ENCODE measurements at regions not wholly inside any gene's neighbourhood (a gene's known extent, or its start where the extent isn't known, plus 50 kb on each side); places are given as distances from the start of the nearest gene placed in this dataset.
"Not testable (repeated sequence)": the region's sequence is repeated elsewhere in the genome, so short reads cannot be mapped to it uniquely, and the experiment has no call there.

DNA sequence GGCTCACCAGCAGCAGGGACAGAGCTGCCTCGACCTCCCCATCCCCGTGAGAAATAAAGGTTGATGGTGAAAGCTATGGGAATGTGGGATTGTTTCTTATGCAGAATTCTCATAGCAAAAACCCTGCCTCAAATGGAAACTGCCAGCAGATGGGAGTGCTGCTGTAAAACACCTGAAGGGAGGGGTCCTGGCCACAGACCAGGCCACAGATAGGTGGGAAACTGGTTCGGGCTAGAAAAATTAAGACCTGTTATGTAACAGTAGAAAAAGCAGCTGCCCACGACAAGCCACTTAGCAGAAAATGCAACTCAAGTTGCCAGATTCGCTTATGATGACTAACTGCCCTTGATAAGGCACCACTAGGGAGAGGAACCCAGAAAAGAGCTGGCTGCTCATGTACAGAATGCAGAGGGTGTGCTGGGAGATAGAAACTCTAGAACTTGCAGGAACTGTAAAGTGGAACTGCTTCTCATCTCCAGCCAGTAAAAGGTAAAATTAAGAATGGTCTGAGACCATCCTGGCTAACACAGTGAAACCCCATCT, 114.5 kb upstream of the SALL3 start:
- DNase-seq (ENCODE audit: low spot score in 2 of 2): no peak

DNA sequence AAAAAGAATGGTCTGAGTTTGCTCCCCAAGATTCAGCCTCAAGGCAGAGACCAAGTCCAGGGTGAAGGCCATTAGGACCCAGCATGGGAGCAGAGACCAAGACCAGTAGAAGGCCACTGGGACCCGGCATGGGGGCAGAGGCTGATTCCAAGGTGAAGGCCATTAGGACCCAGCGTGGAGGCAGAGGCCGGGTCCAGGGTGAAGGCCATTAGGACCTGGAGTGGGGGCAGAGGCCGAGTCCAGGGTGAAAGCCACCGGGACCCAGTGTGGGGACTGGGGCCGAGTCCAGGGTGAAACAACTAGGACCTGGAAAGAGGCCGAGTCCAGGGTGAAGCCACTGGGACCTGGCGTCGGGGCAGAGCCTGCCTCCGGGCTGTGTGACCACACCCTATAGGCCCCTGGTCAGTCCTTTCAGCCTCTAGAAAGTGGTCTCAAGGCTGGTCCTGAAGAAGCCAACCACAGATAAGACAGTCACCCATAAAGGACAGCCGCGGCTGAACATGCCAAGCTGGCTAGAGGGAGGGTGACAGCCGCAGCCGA, 113.8 kb upstream of the SALL3 start:
- in situ Hi-C loops (cut with MboI; ENCODE audit: low sequenced_read_pairs): no loop called here
- Histone ChIP-seq H3K27me3 (ENCODE audit: low read depth) (no peaks in the 10 kb centered on the region), H3K4me3 (no peak overlapping the region), H3K4me1 (no peaks in the 10 kb centered on the region), H3K9me3 (no peaks in the 10 kb centered on the region), H3K36me3 (replicated peaks) (no peaks in the 10 kb centered on the region)
- DNase-seq (ENCODE audit: low spot score in 2 of 2): no peak

More for the DNA sequence above, 114.5 kb upstream of the SALL3 start:
- in situ Hi-C loops (cut with MboI; ENCODE audit: low sequenced_read_pairs): no loop called here
- H3K36me3 ChIP-seq (replicated peaks): no peaks in the 10 kb centered on the region
- H3K9me3 ChIP-seq: no peaks in the 10 kb centered on the region
- H3K4me1 ChIP-seq: no peaks in the 10 kb centered on the region
- no peak overlapping the region for H3K4me3 ChIP-seq
- no peaks in the 10 kb centered on the region for H3K27me3 ChIP-seq (ENCODE audit: low read depth)

DNA sequence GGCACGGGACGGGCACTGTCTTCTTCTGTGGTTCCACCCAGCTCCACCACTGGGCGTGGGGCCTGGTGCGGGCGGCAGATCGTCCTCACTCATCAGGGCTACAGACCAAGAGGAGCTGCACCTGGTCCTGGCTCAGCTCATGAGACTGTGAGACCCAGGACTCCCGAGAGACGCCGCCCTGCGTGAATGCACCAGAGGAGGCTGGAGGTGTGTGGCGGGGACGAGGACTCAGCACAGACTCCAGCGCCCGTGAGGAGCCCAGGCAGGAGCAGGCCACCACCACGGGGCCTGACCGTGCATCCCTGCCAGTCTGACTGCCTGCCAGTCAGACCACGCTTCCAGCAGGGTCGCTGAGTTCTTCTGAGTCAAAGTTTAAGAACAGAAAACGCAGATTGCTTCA, 112.5 kb upstream of the SALL3 start:
- H3K36me3 ChIP-seq (replicated peaks): no peaks in the 10 kb centered on the region
- H3K27me3 ChIP-seq (ENCODE audit: low read depth): no peaks in the 10 kb centered on the region
- no peaks in the 10 kb centered on the region for H3K4me1 ChIP-seq
- H3K9me3 ChIP-seq: no peaks in the 10 kb centered on the region
- DNase-seq (ENCODE audit: low spot score in 2 of 2): no peak
- in situ Hi-C loops (cut with MboI; ENCODE audit: low sequenced_read_pairs): no loop called here
- H3K4me3 ChIP-seq: no peak overlapping the region

DNA sequence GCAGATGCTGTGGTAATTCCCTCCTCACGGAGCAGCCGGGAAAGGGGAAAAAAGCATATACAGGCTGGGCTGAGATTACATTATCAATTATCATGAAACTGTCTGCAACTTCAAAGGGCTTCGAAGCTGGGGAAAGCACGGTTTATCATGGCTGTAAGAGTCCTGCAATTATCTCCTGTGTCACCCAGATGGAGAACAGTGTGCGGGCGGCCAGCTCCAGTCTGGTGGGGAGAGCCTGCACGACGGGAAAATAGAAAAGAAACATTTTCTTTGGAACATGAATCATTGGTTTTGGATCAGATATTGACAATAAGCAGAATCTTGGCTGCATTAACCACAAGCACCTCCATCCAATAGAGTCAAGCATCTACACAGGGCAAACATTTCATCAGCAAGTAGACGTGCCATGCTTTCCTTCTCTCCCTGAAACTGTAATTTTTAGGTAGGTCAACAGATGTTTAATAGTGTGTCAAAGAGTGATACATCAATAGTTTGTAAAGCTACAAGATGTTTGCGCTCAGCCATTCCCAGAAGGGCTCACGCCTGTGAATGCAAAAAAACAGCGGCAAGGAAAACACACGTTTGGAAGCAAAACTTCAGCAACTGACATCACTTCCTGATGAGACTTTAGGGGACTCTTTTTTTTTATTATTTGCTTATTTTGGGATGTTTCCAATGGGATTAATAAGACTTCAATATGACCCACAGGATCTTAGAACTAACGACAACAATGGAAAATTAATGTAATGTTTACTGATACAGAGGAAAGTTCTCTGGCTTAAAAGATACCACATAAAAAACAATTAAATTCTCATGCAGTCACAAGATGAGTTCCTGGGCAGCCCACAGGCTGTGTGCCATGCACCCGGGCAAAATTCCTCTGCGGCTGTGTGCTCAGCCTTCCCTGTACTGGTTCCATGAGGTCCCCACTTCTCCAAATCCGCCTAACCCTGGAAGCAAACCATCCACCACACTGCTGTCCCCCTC, 111.0 kb upstream of the SALL3 start:
- Histone ChIP-seq H3K9me3 (no peaks in the 10 kb centered on the region), H3K36me3 (replicated peaks) (no peaks in the 10 kb centered on the region), H3K4me3 (no peak overlapping the region), H3K27me3 (ENCODE audit: low read depth) (no peaks in the 10 kb centered on the region), H3K4me1 (no peaks in the 10 kb centered on the region)
- in situ Hi-C loops (cut with MboI; ENCODE audit: low sequenced_read_pairs): no loop called here
- DNase-seq (ENCODE audit: low spot score in 2 of 2): no peak

DNA sequence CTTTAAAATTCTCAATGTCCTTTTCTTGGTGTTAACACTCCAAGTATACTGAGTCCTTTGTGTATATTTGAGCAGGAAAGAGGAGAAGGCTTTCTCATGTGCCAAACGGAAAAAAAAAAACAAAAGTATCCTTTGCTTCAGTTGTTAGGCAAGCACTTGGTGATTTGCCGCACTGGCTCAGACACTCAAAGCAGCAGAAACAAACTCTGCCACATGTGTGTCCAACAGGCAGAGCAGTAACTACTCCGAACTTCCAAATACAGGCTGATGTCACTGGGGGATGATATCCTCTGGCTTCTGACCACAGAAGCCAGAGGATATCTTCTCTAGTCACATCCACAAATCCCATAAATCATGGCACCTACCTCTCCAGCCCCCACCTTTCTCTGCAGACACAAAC, 108.0 kb upstream of the SALL3 start:
- H3K27me3 ChIP-seq (ENCODE audit: low read depth): no peaks in the 10 kb centered on the region
- no peak for DNase-seq (ENCODE audit: low spot score in 2 of 2)
- in situ Hi-C loops (cut with MboI; ENCODE audit: low sequenced_read_pairs): no loop called here

DNA sequence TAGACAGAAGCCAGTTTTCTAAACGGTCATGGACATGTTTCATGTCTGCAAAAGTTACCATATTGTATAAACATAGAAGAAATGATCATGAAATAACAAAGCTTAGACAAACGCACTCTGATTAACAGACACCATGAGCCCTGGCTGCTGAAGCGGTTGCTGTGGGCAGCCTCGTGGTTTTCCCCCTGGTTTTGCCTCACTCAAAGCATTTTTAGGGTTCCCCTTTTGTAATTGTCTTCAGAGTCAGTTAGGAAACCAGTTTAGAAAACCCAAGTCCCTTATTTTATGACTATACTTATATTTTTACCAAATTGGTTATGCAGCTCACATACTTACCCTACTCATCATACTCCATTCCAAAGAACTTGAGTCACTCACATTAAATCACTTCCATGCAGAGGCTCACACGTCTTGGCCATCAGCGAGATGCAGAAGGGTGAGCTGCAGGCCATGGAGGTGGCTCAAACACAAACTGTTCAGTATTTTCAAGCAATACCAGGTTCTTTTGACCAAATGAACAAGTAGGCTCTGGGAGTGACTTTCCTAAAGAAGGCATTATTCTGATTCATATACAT, 105.6 kb upstream of the SALL3 start:
- H3K4me3 ChIP-seq: no peak overlapping the region
- no peaks in the 10 kb centered on the region for H3K27me3 ChIP-seq (ENCODE audit: low read depth)
- DNase-seq (ENCODE audit: low spot score in 2 of 2): no peak
- in situ Hi-C loops (cut with MboI; ENCODE audit: low sequenced_read_pairs): no loop called here
- no peaks in the 10 kb centered on the region for H3K4me1 ChIP-seq
- no peaks in the 10 kb centered on the region for H3K36me3 ChIP-seq (replicated peaks)
- H3K9me3 ChIP-seq: no peaks in the 10 kb centered on the region

More for the DNA sequence above, 108.0 kb upstream of the SALL3 start:
- Histone ChIP-seq H3K36me3 (replicated peaks) (no peaks in the 10 kb centered on the region), H3K9me3 (no peaks in the 10 kb centered on the region), H3K4me3 (no peak overlapping the region), H3K4me1 (no peaks in the 10 kb centered on the region)

DNA sequence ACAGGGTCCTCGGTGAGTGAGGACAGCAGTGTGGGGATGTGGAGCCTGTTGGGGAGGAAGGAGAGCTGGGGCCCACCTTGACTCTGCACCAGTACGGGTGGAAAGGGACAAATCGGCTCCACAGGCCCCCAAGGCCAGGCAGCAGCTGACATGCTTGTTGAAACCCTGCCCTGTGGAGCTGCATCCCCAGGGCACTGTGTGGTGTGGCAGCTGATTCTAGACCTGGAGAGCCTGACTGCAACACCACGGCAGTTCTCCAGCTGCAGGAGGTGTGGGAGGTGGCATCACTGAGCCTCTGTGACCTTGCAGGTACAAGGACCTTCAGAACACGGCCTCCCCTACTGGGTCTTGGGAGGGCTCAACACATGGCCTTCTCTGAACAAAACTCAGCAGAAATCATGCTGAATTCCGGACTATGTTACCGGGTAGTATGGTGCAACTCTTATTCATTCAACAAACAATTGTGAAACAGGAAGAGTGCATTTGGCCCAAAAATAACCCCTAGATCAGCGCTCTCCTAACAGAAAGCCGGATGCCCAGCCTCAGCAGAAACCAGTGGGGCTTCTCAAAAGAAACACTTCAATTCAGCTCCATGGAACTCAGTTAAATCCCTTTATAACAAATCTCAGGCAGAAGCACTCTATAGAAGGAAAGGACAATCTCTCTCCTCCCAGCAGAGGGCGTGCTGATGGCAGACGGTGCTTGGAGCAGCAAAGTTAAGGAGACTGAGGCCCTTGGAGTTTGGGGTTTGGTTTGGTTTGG, 104.4 kb upstream of the SALL3 start:
- H3K36me3 ChIP-seq (replicated peaks): no peaks in the 10 kb centered on the region
- H3K9me3 ChIP-seq: no peaks in the 10 kb centered on the region
- H3K4me1 ChIP-seq: no peaks in the 10 kb centered on the region
- H3K27me3 ChIP-seq (ENCODE audit: low read depth): no peaks in the 10 kb centered on the region
- in situ Hi-C loops (cut with MboI; ENCODE audit: low sequenced_read_pairs): no loop called here
- no peak overlapping the region for H3K4me3 ChIP-seq
- DNase-seq (ENCODE audit: low spot score in 2 of 2): peak; percentile 58 to 79

DNA sequence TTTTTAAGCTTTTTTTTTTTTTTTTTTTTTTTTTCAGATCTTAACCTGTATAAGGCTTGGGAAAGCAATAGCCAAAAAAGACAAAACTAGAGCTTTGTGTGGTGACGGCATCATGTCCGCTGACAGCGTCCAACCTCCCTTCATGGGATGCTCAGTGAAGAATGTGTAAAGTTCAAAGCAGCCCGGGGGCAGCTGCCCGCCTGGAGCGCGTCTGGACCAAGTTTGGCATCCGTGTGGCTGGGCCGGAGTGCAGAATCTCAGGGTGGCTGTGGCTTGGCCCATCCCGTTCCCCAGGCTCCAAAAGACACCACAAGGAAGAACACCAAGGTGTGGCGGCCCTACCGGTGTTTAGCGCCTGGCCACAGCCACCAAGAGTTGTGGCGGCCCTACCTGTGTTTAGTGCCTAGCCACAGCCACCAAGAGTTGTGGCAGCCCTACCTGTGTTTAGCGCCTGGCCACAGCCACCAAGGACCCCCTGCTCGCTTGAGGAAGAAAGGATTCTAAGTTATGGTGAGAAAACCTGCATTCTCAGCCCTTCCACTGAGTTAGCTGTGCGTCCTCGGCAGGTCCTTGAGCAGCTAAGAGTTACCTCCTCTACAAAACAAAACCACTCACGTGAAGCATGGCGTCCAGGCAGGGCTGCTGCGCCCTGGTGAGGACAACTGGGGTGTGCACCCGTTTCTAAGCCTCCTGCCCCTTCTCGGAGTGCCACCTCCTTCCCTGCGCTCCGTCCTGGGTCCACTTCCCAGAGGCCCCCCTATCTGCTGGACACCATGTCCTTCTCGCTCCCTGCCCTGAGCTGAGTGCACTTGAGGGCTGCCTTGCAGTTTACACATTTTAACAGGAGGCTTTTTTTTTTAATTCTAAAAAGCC, 103.6 kb upstream of the SALL3 start:
- no peak overlapping the region for H3K4me3 ChIP-seq
- no peaks in the 10 kb centered on the region for H3K27me3 ChIP-seq (ENCODE audit: low read depth)
- in situ Hi-C loops (cut with MboI; ENCODE audit: low sequenced_read_pairs): no loop called here
- H3K36me3 ChIP-seq (replicated peaks): no peaks in the 10 kb centered on the region
- H3K9me3 ChIP-seq: no peaks in the 10 kb centered on the region
- DNase-seq (ENCODE audit: low spot score in 2 of 2): no peak
- no peaks in the 10 kb centered on the region for H3K4me1 ChIP-seq

DNA sequence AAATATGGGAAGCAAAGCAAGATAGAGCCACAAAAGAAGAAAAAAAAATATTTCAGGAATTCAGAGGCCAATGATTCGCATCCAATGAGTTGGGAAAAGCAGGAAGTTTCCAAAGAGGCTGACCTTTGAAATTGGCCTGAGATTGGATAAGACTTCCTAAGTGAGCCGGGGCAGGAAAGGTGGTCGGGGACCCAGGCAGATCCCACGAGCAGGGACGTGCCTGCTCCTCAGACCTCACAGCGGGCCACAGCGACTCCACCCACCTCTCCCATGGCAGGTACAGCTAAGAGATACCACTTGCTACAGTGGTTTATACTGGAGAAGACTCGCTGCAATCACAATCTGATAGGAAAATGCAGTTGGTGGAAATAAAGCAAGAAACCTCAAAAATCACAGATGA, 102.8 kb upstream of the SALL3 start:
- no peak for DNase-seq (ENCODE audit: low spot score in 2 of 2)
- in situ Hi-C loops (cut with MboI; ENCODE audit: low sequenced_read_pairs): no loop called here

DNA sequence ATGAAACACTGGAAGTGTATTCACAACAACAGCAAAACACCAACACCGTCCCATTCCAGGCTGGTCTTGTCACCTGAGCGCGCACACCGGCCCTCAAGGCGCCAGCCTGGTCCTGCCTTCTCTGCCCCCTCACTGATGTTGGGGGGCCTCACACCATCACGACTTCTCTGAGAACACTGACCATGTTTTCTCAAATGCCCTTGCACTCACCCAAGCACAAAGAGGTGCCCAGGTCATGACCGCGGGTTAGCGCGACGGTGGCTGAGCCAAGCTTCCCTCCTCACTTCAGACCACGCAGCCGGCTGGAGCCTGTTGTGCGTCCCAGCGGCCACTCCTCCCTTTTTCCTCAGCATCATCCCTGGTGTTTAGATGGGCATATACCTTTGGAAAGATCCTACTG, 101.3 kb upstream of the SALL3 start:
- Histone ChIP-seq H3K9me3 (no peaks in the 10 kb centered on the region), H3K4me1 (no peaks in the 10 kb centered on the region), H3K27me3 (ENCODE audit: low read depth) (no peaks in the 10 kb centered on the region), H3K36me3 (replicated peaks) (no peaks in the 10 kb centered on the region), H3K4me3 (no peak overlapping the region)
- no peak for DNase-seq (ENCODE audit: low spot score in 2 of 2)
- in situ Hi-C loops (cut with MboI; ENCODE audit: low sequenced_read_pairs): no loop called here

More for the DNA sequence above, 102.8 kb upstream of the SALL3 start:
- H3K4me1 ChIP-seq: no peaks in the 10 kb centered on the region
- no peak overlapping the region for H3K4me3 ChIP-seq
- H3K36me3 ChIP-seq (replicated peaks): no peaks in the 10 kb centered on the region
- H3K27me3 ChIP-seq (ENCODE audit: low read depth): no peaks in the 10 kb centered on the region
- no peaks in the 10 kb centered on the region for H3K9me3 ChIP-seq

DNA sequence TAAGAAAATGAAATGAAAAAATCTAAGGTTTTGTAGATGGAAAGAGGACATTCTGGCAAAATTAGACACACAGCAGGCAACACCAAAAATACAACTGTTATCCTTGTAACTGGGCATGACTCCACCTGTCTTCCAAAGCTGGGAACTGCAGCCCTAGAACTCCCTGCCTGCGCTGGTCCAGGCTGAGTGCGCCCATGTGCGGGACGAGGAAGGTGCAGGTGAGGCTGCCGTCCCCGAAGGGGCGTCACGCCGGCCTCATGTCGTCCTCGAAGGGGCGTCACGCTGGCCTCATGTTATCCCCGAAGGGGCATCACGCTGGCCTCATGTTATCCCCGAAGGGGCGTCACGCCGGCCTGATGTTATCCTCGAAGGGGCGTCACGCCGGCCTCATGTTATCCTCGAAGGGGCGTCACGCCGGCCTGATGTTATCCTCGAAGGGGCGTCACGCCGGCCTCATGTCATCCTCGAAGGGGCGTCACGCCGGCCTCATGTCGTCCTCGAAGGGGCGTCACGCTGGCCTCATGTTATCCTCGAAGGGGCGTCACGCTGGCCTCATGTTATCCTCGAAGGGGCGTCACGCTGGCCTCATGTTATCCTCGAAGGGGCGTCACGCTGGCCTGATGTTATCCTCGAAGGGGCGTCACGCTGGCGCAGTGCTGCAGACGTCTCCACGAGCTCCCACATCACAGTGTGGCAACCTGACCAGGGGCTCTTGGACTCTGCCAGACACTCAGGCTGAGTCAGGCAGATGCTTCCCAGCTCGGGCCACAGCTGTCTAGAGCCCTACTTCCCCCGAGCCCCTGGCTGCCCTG, 100.3 kb upstream of the SALL3 start:
- H3K36me3 ChIP-seq (replicated peaks); in situ Hi-C loops (cut with MboI; ENCODE audit: low sequenced_read_pairs); H3K27me3 ChIP-seq (ENCODE audit: low read depth); H3K4me3 ChIP-seq; H3K4me1 ChIP-seq; H3K9me3 ChIP-seq: not testable (repeated sequence)
- peak; percentile 12 to 53 for DNase-seq (ENCODE audit: low spot score in 2 of 2)

DNA sequence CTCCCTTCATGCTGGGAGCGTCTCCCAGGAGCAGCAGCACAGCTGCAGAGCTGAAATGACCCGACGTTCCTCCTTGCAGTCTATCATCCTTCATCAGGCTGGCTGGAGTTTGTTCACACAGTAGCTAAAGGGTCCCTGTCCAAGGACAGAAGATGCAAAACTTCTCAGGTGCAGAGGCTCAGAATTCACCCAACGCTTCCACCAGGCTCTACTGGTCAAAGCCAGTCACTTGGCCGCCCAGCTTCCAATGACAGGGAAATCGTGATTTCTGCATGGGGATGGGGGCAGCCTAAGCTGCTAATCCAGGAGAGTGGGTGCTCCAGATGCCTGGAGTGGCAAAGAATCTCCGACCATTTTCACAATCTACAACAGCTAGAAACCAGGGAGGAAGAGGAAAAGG, 97.0 kb upstream of the SALL3 start:
- Histone ChIP-seq H3K4me3 (no peak overlapping the region), H3K9me3 (peaks cover 3% of the 10 kb centered on the region), H3K4me1 (no peaks in the 10 kb centered on the region), H3K36me3 (replicated peaks) (no peaks in the 10 kb centered on the region), H3K27me3 (ENCODE audit: low read depth) (no peaks in the 10 kb centered on the region)
- no peak for DNase-seq (ENCODE audit: low spot score in 2 of 2)
- in situ Hi-C loops (cut with MboI; ENCODE audit: low sequenced_read_pairs): no loop called here
